Panc1 (cell line): ENCODE measurements at regions not wholly inside any gene's neighbourhood (a gene's known extent, or its start where the extent isn't known, plus 50 kb on each side); places are given as distances from the start of the nearest gene placed in this dataset.

Experiments
- ATAC-seq: fragments of 200-7000 bp; cut with Tn5 transposase; 2 replicates; pipeline ENCODE4 v1.9.1; 2020; ENCODE audit warnings: mild to moderate bottlenecking, moderate library complexity
- BruUV-seq: library from RNA; stranded (reverse); fragments of 400-500 nt; replicated peaks from 2 replicates; lab custom pipeline; 2021; lab: Mats Ljungman, UMichigan
- CTCF ChIA-PET: fragments of 300-600 bp; sonication (Branson Sonifier 250); formaldehyde crosslinking; loops from one replicate; lab custom pipeline; 2022; ENCODE audit warnings: antibody characterized with exemption; lab: Charles Lee
- POLR2A ChIA-PET: fragments of 300-600 bp; sonication (Branson Sonifier 250); formaldehyde crosslinking; loops from one replicate; lab custom pipeline; 2022; ENCODE audit warnings: antibody characterized with exemption; lab: Charles Lee
- DNase-seq: peaks from one replicate; pipeline ENCODE4 v3.0.0-alpha.2; 2010; ENCODE audit warnings: low read depth, low spot score
- H3K27ac ChIP-seq: 2 replicates; pipeline ENCODE4 v1.5.1; 2011; ENCODE audit warnings: mild to moderate bottlenecking, low read length, inconsistent platforms
- H3K27me3 ChIP-seq: fragments of 200-500 bp; sonication (Bioruptor generic); 2 replicates; pipeline ENCODE4 v1.6.0; 2014; ENCODE audit warnings: low read length, inconsistent platforms; ENCODE audit not compliant: control insufficient read depth, insufficient read depth
- H3K36me3 ChIP-seq: fragments of 200-500 bp; sonication (Bioruptor generic); 2 replicates; pipeline ENCODE4 v1.5.1; 2014; ENCODE audit warnings: inconsistent platforms, mild to moderate bottlenecking, low read length, moderate library complexity; ENCODE audit not compliant: control insufficient read depth, insufficient read depth
- H3K4me1 ChIP-seq: 2 replicates; pipeline ENCODE4 v1.5.1; 2011; ENCODE audit warnings: inconsistent platforms, mild to moderate bottlenecking, low read length, moderate library complexity; ENCODE audit not compliant: control insufficient read depth, insufficient read depth
- H3K4me3 ChIP-seq, 2 experiments: 2 replicates each; pipeline ENCODE4 v1.5.1; 2011 to 2012; ENCODE audit warnings: low read depth in 2 of 2, low read length in 2 of 2, mild to moderate bottlenecking in 2 of 2, inconsistent platforms in 1 of 2, moderate library complexity in 1 of 2
- H3K9me3 ChIP-seq: fragments of 200-500 bp; sonication (Bioruptor generic); 2 replicates; pipeline ENCODE4 v1.5.1; 2014; ENCODE audit warnings: low read depth, mild to moderate bottlenecking, inconsistent platforms, low read length, moderate library complexity; ENCODE audit not compliant: control insufficient read depth, insufficient read depth
- CTCF ChIP-seq: fragments of 450-650 bp; IDR thresholded peaks from 2 replicates; pipeline ENCODE4 v1.5.1; 2017; ENCODE audit warnings: mild to moderate bottlenecking
- POLR2AphosphoS5 ChIP-seq: IDR thresholded peaks from 2 replicates; pipeline ENCODE4 v1.6.1; 2012; ENCODE audit warnings: mild to moderate bottlenecking, low read depth, low read length, moderate library complexity
- REST ChIP-seq, 2 experiments: IDR thresholded peaks; 2 replicates each; pipeline ENCODE4 v1.6.1; 2011 to 2012; ENCODE audit warnings: low read depth in 2 of 2, control low read depth in 1 of 2, low read length in 1 of 2, mild to moderate bottlenecking in 1 of 2, moderate library complexity in 1 of 2; ENCODE audit not compliant: insufficient read depth in 1 of 2
- SIN3A ChIP-seq: IDR thresholded peaks from 2 replicates; pipeline ENCODE4 v1.6.1; 2012; ENCODE audit warnings: low read depth, mild to moderate bottlenecking, low read length, moderate library complexity, borderline replicate concordance; ENCODE audit not compliant: insufficient read depth
- TCF7L2 ChIP-seq: IDR thresholded peaks from 2 replicates; pipeline ENCODE4 v1.6.1; 2011; ENCODE audit warnings: mild to moderate bottlenecking, low read depth, low read length, inconsistent platforms
- in situ Hi-C: cut with HindIII; loops from 2 replicates; pipeline ENCODE4 v1.10.0; 2016; ENCODE audit warnings: low sequenced_read_pairs, low pct_unique_long_range_greater_than_20kb
- intact Hi-C: fragments of 100-400 bp; cut with micrococcal nuclease; formaldehyde crosslinking; loops from one replicate; pipeline ENCODE4 v1.10.0; 2022; ENCODE audit not compliant: unreplicated experiment

GRCh38 chr10:64619102-64619501, 1097.9 kb downstream of the REEP3 start:
- DNase-seq (no peak), ATAC-seq (no peak)
- no TSS peak for BruUV-seq
- Histone ChIP-seq H3K4me1 (no peaks in the 10 kb centered on the region), H3K27me3 (no peaks in the 10 kb centered on the region), H3K36me3 (no peaks in the 10 kb centered on the region; the same call in 1 of the 2 replicates), H3K9me3 (peaks cover 8% of the 10 kb centered on the region; the same call in 1 of the 2 replicates), H3K4me3 (no peak overlapping the region), H3K27ac (no peak overlapping the region)
- ChIA-PET CTCF (no interaction called here), POLR2A (no interaction called here)
- TF ChIP-seq SIN3A (no peak), REST (IDR thresholded peaks at IDR 0.05; ENCODE audit: insufficient read depth in 1 of 2, low read depth in 2 of 2, low read length in 1 of 2) (no peak), TCF7L2 (no peak), CTCF (no peak), POLR2AphosphoS5 (no peak)
- intact Hi-C loops, result no loop called here
- in situ Hi-C loops, result no loop called here

DNA sequence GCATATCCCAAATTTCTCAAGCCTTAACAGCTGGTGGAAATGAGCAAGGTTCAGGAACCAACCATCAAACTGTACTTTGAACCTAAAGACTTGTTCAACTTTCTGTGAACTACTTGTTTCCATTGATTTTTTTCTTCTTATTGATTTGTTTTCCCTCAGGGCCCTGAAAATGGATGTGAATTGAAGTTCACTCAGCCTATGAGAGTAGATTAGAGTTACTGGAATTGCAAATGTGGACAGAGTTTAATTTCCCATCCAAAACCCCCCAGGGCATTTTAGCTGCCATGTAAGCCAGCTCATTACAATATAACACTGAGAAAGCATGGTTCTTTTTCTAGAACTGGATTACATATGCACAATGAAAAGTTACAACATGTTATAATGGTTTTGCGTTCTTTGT, 1105.7 kb downstream of the REEP3 start:
- Histone ChIP-seq H3K27me3 (no peaks in the 10 kb centered on the region), H3K4me3 (no peak overlapping the region), H3K4me1 (no peaks in the 10 kb centered on the region), H3K27ac (no peak overlapping the region), H3K9me3 (peaks cover 9% of the 10 kb centered on the region; the same call in 1 of the 2 replicates), H3K36me3 (no peaks in the 10 kb centered on the region; the same call in 1 of the 2 replicates)
- no TSS peak for BruUV-seq
- ATAC-seq (no peak), DNase-seq (no peak)
- intact Hi-C loops, result no loop called here
- in situ Hi-C loops, result no loop called here
- TF ChIP-seq CTCF (no peak), POLR2AphosphoS5 (no peak), SIN3A (no peak), REST (IDR thresholded peaks at IDR 0.05; ENCODE audit: insufficient read depth in 1 of 2, low read depth in 2 of 2, low read length in 1 of 2) (no peak), TCF7L2 (no peak)
- POLR2A ChIA-PET, result no interaction called here
- CTCF ChIA-PET, result no interaction called here
